Amniotic stem cell (primary cell): ENCODE measurements at regions not wholly inside any gene's neighbourhood (a gene's known extent, or its start where the extent isn't known, plus 50 kb on each side); places are given as distances from the start of the nearest gene placed in this dataset.

Experiments used
- DNase-seq: peaks from one replicate; lab custom pipeline; 2025; lab: John Stamatoyannopoulos, UW

DNA sequence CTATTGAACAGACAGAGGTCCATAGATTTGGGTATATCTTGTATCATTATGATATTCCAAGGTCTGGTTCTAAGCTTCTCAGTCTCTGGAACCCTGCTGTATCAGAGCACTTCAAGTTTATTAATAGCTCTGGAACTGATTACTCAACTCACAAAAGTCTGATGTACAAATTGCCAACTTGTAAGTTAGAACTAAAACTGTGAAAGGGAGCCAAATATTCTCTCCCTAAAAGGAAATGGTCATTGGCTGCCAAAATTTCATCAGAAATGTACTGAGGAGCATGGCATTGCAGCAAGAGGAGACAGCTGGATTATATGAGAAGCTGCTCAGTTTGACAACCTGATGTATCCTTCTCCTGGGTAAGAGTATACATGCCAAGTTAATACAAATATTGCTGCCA lies 828.8 kb upstream of the SEL1L start:
- no peak for DNase-seq

DNA sequence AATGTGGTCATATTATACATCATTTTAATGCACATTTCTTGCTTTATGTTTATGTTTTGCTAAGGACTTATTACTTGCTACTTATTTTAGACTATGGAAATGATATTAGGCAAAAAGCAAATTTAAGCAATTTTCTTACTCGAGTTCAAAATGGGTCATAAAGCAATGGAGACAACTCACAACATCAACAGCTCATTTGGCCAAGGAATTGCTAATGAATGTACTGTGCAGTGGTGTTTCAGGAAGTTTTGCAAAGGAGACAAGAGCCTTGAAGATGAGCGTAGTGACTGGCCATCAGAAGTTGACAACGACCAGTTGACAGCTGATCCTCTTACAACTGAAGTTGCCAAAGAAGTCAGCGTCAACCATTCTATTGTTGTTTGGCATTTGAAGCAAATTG lies 831.8 kb upstream of the SEL1L start:
- no peak for DNase-seq

DNA sequence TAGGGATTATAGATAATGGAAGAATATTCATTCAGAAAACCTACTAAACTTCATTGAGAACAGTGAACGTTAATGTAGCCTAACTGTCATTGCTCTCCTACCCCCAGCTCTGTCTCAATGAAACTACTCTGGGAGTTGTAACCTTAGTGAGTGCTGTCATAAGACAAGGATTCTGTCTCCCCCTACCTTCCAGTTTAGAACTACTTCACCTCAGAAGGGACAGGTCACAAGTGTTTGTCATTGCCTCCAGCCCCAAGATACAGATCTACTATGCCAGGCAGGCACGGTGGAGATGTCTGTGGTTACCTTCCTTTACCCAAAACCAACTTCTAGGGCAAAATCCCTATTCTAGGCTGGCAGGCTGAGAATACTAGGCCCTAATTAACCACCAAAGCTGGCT lies 833.1 kb upstream of the SEL1L start:
- DNase-seq = no peak

DNA sequence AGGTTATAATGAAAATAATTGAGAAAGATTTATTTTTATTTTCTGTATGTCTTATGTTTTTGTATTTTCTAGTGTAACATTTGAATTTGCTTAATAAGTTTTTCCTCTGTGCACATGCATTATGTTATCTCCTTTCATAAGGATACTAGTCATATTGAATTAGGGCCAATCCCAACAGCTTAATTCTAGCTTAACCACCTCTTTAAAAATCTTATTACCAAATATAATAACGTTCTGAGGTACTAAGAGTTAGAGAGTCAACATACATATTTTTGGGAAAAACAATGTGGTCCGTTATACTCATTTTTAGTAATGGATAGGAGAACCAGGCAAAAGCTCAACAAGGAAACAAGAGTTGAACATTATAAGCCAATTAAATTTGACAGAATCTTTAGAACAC lies 845.6 kb upstream of the SEL1L start:
- no peak for DNase-seq

GRCh38 chr14:82385048-82385447 lies 851.4 kb upstream of the SEL1L start:
- no peak for DNase-seq

GRCh38 chr14:82387699-82388098 lies 854.0 kb upstream of the SEL1L start:
- DNase-seq = no peak

GRCh38 chr14:82388488-82388887 lies 854.8 kb upstream of the SEL1L start:
- no peak for DNase-seq

DNA sequence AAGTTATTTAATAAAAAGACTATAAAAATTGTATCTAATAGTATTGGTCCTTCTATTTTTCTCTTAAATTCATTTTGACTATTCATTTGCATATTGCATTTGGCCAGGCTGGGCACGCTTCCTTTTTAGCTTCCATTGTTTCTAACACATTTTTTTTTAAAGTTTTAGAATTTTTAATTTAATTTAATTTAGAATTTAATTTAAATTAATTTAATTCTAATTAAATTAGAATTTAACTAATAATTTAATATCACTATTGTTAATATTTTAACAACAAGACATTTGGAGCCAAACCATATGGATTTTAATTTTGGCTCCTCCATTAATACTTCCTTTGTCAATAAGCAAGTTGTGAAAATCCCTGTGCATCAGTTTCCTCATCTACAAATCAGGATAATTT lies 856.9 kb upstream of the SEL1L start:
- no peak for DNase-seq

- no peak for DNase-seq
Measured at GRCh38 chr14:82394916-82395315, 861.3 kb upstream of the SEL1L start.

DNA sequence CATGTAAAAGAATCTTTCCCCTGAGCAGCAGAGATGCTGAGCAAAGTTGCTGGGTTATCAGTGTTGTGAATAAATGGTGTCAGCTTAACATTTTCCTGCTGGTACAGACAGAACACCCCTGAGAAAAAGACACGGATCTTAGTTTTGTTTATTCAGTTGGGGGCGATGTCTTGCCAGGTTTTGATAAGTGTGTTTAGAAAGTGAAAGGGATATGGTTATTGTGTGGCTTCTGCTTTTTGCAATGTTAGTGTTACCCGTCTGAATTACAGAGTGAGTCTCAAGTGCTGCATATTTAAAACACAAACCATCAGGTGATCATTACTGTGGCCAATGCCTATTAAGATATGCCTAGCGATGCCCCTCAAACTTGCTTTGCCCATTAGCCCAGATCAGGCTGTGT lies 864.6 kb upstream of the SEL1L start:
- no peak for DNase-seq

DNA sequence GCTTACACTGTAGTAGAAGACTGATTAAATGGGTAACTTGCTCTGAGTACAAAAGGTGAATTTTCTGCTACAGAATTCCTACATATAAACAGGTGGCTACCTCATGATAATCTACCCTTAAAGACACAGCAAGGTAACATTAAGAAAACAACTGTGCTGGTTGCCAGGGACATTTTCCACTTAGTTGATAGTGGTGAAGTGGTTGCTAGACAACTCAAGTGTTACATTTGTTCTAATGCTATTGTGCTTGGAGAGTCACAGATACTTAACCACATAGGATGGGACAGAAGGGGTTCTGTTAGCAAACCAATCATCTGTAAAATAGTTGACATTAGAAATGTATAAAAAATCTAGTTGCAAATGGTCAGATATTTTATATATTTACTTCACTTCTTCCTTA lies 870.3 kb upstream of the SEL1L start:
- DNase-seq = no peak

GRCh38 chr14:82410064-82410463 lies 876.4 kb upstream of the SEL1L start:
- DNase-seq = no peak

- no peak for DNase-seq
Measured at GRCh38 chr14:82411298-82411697, 877.6 kb upstream of the SEL1L start.

DNA sequence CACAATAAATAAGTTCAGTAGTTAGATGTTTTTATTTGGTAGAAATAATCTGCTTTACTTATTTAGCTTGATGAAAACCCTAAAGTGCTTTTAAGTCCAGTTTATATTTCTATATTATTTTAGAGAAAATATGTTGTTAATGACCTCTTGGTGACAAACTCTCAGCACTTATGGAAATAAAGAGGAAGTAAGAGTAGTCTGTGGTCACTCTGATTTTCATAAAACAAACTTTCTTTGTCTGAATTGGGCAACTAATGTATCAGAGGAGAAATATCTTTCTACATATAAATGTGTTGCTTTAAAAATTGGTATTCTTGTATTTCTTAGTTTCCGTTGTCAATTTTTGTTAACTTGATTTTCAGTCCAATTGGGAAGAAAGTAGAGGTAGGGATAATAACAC lies 878.9 kb upstream of the SEL1L start:
- no peak for DNase-seq

- no peak for DNase-seq
Measured at GRCh38 chr14:82414853-82415539, 881.3 kb upstream of the SEL1L start.

GRCh38 chr14:82419933-82420332 lies 886.3 kb upstream of the SEL1L start:
- no peak for DNase-seq

DNA sequence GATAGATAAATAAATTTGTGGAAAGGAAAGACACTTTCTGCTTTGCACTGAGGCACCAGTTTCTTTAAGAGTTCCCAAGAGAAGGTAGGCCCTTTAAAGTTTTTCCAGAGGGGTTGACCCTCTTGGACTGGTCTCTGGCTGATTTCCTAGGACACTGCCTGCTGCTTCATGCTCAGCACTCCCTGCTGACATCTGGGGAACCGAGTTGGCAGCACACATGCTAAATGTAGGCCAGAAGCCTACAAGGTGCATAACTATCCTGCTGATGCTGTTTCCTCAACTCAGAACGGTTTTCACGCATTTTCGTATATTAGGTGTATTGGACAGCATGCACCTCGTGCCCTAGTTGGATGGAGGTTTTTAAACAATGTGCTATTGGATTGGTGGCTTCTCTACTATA lies 887.2 kb upstream of the SEL1L start:
- no peak for DNase-seq

DNA sequence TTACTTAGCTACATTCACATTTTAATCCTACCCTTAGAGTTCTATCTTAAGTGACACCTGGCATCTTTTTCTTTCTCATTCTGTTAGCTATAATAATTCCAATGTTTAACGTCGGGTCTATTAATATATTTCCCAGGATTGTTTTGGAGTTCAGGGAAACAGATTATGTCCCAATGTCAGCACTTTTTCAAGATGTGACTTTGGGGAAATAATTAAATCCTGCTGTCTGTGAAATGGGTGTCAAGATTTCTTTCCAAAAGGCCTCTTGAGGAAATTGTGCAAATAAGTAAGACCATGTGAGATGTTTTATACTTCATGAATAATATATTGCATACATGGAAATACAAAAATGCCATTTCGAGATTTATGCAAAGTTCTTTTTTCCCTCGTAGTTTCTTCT lies 887.6 kb upstream of the SEL1L start:
- no peak for DNase-seq

- DNase-seq = no peak
Measured at GRCh38 chr14:82422230-82422629, 888.6 kb upstream of the SEL1L start.

GRCh38 chr14:82425261-82425660 lies 891.6 kb upstream of the SEL1L start:
- DNase-seq = no peak

GRCh38 chr14:82431031-82431430 lies 897.4 kb upstream of the SEL1L start:
- no peak for DNase-seq

DNA sequence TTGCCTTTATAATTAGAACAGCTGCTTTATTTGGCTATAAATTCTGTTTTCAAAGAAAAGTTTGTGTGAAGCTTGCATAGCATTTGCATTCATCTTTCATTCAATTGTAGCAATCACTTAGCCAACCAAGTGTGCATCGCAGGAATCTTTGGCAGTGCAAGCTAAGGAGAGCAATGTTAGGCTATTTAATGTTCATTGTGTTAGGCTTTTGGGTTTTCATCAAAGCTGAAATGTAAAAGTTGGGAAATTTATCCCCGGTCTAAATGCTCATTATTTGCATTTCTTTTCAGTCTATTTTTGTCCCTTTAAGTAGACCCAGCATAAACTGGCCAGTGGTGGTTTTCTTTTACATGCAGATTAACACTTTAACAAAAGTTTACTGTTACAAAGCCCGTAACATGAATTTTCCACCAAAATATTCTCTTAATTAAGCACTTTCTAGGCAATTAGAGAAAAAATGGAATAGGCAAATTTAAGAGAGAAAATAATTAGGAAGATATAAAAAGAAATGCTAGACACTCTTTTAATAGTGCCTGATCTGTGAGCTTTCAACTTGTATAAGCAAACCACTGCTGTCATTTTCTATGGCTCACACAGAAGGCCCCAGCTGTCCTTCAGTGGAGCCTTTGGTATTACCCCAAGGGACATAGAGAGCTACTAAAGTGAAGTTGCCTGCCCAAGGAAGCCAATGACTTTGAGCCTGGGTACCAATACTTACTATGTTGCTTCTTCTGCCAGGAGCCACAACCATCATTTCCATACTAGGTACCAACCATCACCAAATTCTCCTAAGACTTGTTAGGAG lies 898.9 kb upstream of the SEL1L start:
- no peak for DNase-seq

DNA sequence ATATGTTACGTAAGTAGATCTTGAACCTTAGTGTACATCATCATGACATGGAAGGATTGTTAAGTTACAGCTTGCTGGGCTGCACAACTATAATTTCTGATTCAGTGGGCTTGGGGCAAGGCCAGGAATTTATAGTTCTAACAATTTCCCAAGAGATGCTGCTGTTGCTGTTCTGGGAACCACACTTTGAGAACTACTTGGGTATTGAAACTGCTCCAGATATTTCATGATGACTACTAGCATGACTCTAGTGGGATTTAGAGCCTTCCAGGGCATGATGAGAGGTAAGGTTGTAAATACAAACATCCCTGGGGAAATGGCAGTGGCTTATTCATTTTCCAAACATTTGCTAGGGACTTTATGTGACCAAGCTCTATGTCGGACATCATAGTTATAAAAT lies 904.8 kb upstream of the SEL1L start:
- DNase-seq = no peak

DNA sequence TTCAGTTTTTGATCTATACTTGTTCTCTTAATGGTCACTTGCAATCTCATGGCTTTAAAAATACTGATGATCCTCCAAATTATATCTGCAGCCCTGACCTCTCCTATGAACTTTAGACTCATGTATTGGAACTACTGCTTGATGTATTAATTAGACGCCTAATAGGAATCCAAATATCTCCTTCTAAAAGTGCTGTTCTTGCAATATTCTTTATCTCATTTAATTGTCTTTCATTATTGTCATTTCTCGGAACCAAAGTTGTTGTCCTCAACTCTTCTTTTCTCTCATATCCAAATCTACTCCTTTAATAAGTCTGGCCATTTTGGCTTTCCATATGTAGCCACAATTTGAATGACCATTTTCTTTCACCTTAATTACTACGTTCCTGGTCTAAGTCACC lies 907.6 kb upstream of the SEL1L start:
- no peak for DNase-seq
